Glutamatergic neuron (in vitro differentiated cells): ENCODE measurements at regions not wholly inside any gene's neighbourhood (a gene's known extent, or its start where the extent isn't known, plus 50 kb on each side); places are given as distances from the start of the nearest gene placed in this dataset.

Experiments used
- DNase-seq: peaks from one replicate; pipeline ENCODE4 v3.0.0; 2022
- H3K27ac Mint-ChIP-seq: one replicate; pipeline ENCODE4 v1.8.0; 2020; ENCODE audit warnings: mild to moderate bottlenecking, mixed read lengths, inconsistent platforms; ENCODE audit not compliant: unreplicated experiment
- H3K27me3 Mint-ChIP-seq: one replicate; pipeline ENCODE4 v1.8.0; 2020; ENCODE audit warnings: mild to moderate bottlenecking, moderate library complexity, mixed read lengths, inconsistent platforms; ENCODE audit not compliant: unreplicated experiment
- H3K36me3 Mint-ChIP-seq: one replicate; pipeline ENCODE4 v1.8.0; 2020; ENCODE audit warnings: mild to moderate bottlenecking, mixed read lengths, inconsistent platforms; ENCODE audit not compliant: unreplicated experiment
- H3K4me1 Mint-ChIP-seq: one replicate; pipeline ENCODE4 v1.8.0; 2020; ENCODE audit warnings: mild to moderate bottlenecking, low read depth, mixed read lengths, inconsistent platforms; ENCODE audit not compliant: unreplicated experiment
- H3K4me3 Mint-ChIP-seq: one replicate; pipeline ENCODE4 v1.8.0; 2020; ENCODE audit warnings: mild to moderate bottlenecking, mixed read lengths, inconsistent platforms; ENCODE audit not compliant: unreplicated experiment
- H3K9me3 Mint-ChIP-seq: one replicate; pipeline ENCODE4 v1.8.0; 2020; ENCODE audit warnings: mild to moderate bottlenecking, moderate library complexity, mixed read lengths, inconsistent platforms; ENCODE audit not compliant: unreplicated experiment
- TF ChIP-seq, protein P1 (sequence below): fragments of 200-600 bp; sonication (generic); IDR thresholded peaks from one replicate; pipeline ENCODE4 v1.5.0; 2021; ENCODE audit not compliant: partially characterized antibody, unreplicated experiment

DNA sequence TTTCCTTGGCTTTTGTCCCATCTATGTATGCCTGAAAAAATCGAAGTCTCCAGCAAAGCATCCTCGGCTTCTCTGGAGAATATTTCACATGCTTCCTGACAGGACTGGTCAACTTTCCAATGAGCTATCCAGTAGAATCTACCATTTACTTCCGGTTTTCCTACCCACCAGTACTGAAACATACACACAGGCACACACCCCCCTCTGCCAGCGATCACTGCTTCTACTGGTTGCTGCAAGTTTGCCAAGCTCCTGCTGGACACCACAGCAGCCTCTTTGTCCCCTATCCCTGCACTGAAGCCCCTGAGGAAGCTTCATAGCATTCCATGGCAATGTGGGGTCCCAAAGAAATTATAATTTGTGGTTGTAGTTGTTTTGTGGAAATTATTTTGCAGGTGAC, 536.8 kb downstream of the MATN1 start:
- Mint-ChIP-seq H3K4me1 (peaks cover 21% of the 10 kb centered on the region), H3K27me3 (peaks cover 9% of the 10 kb centered on the region), H3K27ac (no peak overlapping the region), H3K9me3 (peaks cover 12% of the 10 kb centered on the region), H3K4me3 (no peak overlapping the region), H3K36me3 (no peaks in the 10 kb centered on the region)
- DNase-seq, result no peak
- TF ChIP-seq, protein P1, sequence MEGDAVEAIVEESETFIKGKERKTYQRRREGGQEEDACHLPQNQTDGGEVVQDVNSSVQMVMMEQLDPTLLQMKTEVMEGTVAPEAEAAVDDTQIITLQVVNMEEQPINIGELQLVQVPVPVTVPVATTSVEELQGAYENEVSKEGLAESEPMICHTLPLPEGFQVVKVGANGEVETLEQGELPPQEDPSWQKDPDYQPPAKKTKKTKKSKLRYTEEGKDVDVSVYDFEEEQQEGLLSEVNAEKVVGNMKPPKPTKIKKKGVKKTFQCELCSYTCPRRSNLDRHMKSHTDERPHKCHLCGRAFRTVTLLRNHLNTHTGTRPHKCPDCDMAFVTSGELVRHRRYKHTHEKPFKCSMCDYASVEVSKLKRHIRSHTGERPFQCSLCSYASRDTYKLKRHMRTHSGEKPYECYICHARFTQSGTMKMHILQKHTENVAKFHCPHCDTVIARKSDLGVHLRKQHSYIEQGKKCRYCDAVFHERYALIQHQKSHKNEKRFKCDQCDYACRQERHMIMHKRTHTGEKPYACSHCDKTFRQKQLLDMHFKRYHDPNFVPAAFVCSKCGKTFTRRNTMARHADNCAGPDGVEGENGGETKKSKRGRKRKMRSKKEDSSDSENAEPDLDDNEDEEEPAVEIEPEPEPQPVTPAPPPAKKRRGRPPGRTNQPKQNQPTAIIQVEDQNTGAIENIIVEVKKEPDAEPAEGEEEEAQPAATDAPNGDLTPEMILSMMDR, result no peak

DNA sequence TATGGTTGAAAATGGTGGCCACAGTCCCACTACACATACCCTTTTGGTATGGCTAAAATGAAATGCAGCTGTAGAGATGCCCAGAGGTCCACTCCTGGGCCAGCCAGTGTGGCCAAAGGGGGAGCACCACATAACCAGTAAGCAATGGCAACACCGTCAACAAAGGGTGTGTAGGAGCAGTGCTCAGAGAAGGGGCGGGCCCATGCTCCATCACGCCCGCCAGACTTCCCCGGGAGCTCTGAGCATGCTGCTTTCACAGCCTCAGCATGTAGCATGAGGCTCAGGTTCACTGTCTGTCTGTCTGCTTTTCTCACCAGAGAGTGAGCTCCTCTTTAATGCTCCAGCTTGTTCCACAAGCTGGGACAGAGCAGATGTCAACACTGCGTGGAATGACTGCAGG, 537.6 kb downstream of the MATN1 start:
- Mint-ChIP-seq H3K27me3 (peaks cover 9% of the 10 kb centered on the region), H3K9me3 (peaks cover 5% of the 10 kb centered on the region), H3K36me3 (no peaks in the 10 kb centered on the region), H3K4me3 (no peak overlapping the region), H3K4me1 (peaks cover 14% of the 10 kb centered on the region), H3K27ac (no peak overlapping the region)
- no peak for DNase-seq
- TF ChIP-seq, protein P1, result no peak

DNA sequence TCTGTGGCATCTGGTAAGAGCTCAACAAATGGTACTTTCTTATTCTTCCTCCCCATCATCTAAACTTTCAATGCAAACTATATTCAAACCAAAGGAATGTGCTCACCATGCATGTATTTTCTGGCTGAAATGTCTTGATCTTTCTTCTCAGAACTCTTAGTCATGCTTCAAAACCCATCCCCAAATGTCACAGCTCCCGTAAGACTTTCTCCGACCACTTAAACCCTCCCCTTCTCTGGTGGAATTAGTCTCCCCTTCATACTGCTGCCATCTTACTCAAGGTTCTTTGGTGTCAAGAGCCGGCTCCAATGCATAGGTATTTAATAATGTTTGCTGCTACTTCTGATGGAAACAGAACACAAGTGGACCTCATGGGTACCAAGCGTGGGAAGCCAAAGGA, 538.1 kb downstream of the MATN1 start:
- Mint-ChIP-seq H3K9me3 (peaks cover 3% of the 10 kb centered on the region), H3K4me1 (peaks cover 10% of the 10 kb centered on the region), H3K27me3 (peaks cover 9% of the 10 kb centered on the region), H3K27ac (no peak overlapping the region), H3K4me3 (no peak overlapping the region), H3K36me3 (no peaks in the 10 kb centered on the region)
- TF ChIP-seq, protein P1, result no peak
- DNase-seq, result no peak

DNA sequence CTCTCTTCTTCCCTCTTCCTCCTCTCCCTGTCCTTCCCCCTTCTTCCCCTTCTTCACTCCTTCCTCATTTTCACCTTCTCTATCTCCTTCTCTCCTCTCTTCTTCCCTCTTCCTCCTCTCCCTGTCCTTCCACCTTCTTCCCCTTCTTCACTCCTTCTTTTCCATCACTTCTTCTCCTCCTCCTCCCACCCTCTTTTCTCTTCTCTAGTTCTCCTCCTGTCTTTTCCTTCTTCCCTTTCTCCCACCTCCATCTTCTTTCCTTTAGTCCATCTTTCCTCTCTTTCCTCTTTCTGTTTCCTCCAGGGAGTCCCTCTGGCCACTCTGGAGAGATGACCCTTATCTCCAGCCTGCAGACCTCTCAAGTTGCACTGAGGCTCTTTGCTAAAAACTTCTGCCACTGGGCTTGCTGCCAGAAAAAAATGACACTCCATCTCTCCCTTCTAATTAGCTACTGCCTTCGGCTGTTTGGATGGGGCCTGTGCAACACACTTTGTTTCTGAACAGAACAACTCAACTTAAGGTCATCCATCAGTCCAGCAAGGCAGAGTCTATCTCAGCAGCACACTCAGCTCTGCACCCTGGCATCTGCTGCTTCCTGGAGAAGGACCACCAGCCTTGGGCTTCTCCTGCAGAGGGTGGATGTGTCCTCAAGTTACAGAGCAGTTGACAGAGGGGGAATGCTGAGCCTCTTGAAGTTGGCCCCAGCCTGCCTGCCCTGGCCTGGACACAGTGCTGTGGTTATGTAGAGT, 538.8 kb downstream of the MATN1 start:
- peaks cover 11% of the 10 kb centered on the region for H3K27me3 Mint-ChIP-seq
- no peak overlapping the region for H3K4me3 Mint-ChIP-seq
- H3K9me3 Mint-ChIP-seq, result peaks cover 3% of the 10 kb centered on the region
- TF ChIP-seq, protein P1, result no peak
- no peak overlapping the region for H3K27ac Mint-ChIP-seq
- H3K36me3 Mint-ChIP-seq, result no peaks in the 10 kb centered on the region
- no peak for DNase-seq
- H3K4me1 Mint-ChIP-seq, result peaks cover 5% of the 10 kb centered on the region

DNA sequence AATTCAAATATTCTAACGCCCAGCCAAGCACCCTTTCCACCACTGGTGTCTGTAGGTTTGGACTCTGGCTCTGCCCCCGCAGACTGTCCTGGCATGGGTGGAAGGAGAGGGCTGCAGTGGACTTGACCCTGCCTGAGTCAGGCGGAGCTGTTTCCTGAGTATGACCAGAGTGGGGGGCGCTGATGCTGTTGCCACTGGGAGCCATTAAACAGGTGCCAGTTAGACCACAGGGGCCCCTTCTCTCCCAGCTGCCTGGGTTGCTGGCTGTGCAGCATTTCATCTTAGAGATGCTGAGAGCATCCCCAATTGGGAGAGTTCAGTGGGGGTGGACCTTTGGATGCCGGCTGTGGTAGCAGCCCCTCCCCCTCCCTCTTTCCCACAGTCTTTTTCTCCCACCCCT, 539.5 kb downstream of the MATN1 start:
- TF ChIP-seq, protein P1, result no peak
- no peak for DNase-seq
- Mint-ChIP-seq H3K4me3 (no peak overlapping the region), H3K27me3 (peaks cover 11% of the 10 kb centered on the region), H3K9me3 (peaks cover 3% of the 10 kb centered on the region), H3K4me1 (peaks cover 3% of the 10 kb centered on the region), H3K27ac (no peak overlapping the region), H3K36me3 (peaks cover 4% of the 10 kb centered on the region)
